NT2/D1 (cell line): ENCODE measurements at regions not wholly inside any gene's neighbourhood (a gene's known extent, or its start where the extent isn't known, plus 50 kb on each side); places are given as distances from the start of the nearest gene placed in this dataset.

Source experiments
- YY1 ChIP-seq: IDR thresholded peaks from 2 replicates; pipeline ENCODE4 v1.6.1; 2011; ENCODE audit not compliant: insufficient read length, insufficient read depth
- ZNF274 ChIP-seq: IDR thresholded peaks from 2 replicates; pipeline ENCODE4 v1.6.1; 2011; ENCODE audit warnings: mild to moderate bottlenecking, low read depth, low read length

GRCh38 chr3:10653241-10653640 lies 147.9 kb upstream of the ATP2B2 start:
- TF ChIP-seq YY1 (no peak), ZNF274 (no peak)
